HG02610 (cell line): ENCODE measurements at regions not wholly inside any gene's neighbourhood (a gene's known extent, or its start where the extent isn't known, plus 50 kb on each side); places are given as distances from the start of the nearest gene placed in this dataset.

Experiments used
- ATAC-seq: cut with Tn5 transposase; IDR thresholded peaks from one replicate; pipeline ENCODE4 v1.9.1; 2021; ENCODE audit warnings: mild to moderate bottlenecking, moderate library complexity; ENCODE audit not compliant: unreplicated experiment

DNA sequence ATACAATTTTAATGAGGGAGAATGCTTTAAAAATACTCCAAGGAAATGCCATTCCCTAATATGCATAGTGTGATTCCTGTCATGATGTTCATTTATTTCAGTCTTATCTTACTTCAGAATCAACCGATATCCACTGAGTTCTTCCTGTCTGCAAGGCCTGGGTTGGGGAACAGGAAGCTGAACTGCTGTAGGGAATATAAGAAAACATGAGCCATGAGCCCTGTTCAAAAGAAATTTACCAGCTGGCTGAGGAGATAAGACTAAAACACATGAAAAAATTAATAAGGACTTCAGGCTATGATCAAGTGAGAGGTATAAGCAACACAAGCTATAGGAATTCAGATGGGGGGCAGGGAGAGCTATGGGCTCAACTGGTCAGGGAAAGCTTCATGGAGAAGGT lies 184.7 kb downstream of the PLPP4 start:
- ATAC-seq: no peak

DNA sequence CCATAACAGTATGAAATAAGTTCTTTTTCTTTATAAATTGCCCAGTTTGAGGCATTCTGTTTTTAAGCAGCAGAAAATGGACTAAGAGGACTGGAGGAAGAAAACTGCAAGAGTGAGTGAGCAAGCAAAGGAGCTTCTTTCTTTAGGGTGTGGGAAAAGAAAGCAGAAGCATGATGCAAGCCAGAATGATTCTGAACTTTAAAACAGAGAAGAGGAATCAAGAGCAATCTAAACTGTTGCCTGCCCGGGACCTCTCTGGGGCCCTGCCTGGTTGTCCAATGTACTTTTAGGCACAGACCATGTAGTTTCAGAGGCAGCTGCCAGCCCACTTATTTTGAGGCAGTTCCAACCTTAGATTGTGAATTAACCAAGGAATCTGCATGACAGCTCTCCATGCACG lies 186.3 kb downstream of the PLPP4 start:
- ATAC-seq: no peak

DNA sequence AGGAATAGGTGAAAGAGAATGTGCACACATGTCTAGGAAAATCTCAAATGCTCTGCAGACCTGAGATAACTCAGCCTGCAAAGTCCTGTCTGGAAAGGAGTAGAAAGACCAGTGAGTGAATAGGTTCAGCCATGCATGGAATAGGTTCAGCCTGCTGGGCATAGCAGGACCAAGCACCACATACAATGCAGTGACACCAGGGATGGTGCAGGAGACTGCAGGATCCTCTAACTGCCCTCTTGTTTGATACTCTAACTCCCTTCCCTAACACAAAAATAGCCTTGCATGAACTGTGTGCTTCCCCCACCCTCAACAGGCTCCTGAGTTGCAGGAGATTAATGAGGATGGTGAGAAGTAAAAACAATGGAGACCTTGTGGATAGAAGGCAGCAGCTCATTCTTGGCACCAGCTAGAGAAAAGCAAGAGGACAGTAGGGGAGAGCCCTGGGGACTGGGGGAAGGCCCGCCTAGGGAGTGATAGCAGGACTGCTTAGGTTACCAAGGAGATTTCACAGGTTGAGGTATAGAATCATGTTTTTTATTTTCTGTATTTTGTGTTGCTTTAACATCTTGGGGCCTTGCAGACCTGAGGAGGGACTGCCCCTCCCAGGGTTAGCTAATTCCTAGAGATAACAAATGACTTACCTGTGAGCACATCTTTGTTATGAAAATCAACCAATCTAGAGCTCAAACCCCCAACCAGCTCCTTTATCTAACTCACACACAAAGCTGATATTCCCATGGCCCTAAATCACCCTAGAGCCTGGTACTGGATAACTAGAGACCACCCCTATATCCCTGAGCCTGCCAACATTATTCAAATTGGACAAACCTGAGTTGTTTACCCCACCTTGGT lies 187.8 kb downstream of the PLPP4 start:
- ATAC-seq: no peak

DNA sequence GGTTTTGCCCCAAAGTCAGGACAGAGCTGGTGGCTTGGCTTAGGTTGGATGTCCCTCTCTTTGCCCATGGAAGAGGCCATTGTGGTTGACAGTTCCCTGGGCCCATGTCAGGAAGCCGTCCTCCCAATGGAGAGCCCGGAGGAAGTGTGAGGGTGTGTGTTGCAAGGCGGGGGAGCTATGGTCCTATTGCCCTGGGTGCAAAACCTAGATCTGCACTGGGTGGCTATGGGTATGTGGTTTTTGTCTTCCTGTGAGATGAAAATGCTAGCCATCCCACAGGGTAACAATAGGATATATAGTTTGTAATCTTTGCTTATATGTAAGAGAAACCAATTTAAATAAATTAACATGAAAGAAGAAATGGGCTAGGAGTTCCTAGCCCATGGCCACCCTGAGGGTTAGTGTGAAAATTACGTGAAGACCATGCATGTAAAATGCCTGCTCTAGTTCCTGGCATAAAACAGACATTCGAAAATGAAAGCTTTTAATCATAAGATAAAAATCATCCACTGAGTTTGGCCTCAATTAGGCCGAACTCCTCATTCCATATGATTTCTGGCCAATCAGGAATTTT lies 189.2 kb downstream of the PLPP4 start:
- ATAC-seq: no peak

DNA sequence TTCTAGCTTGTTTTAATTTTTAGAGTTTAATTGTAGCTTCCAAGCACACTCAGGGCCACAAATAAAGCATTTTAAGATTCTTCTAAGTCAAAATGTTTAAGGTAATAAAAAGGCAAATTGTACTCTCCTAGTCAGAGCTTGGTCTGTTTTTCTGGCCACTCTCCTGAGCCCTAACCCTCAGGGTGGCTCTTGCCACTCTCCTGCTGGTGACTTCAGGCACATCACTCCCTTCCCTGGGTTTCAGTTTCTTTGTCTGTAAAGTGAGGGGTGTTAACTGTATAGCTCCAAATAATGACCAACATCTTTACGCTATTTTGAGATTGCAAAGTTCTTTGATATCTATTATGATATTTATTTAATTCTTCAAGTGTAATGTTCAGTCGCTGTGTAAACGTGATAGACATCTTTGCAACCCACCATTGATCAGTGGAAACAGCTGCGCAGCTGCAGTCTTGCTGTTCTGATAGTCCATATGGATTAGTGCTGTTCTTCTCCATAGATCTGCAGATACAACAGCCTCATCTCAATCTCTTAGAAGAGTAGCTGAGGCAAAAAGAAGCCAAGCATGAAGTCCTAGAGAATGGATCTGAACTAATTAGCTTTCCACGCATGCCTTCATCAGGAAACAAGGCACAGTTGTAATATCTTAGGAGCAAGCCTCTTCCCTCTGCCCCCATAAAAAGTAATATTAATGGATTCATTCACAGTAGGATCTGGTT lies 189.9 kb downstream of the PLPP4 start:
- no peak for ATAC-seq

DNA sequence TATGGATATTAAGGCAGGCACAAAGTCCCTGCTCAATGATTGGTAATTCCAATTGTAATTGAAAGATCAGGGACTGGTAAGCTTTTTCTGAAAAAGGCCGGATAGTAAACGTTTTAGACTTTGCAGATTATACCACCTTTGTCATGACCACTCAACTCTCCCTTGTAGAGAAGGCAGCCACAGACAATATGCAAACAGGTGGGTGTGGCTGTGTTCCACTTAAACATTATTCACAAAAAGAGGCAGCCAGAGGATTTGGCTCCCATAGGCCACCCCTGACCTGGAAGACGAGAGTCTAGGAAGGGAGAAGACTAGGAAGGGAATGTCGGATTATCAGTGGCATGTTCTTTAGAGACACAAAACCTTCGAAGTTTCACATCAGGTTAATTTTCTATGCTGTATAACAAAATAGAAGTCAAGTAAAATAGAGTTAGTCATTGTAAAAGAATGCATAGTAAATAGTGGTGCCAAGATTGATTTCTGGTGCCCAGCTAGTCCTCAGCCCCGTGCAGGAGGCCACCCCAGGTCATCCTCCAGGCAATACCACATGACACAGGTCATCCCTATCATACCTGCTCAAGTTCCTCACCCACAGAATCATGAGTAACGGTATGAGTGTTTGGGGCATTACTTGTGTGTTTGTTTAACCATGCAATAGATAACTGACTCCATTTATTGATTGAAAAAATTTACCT lies 193.8 kb downstream of the PLPP4 start:
- ATAC-seq: no peak

DNA sequence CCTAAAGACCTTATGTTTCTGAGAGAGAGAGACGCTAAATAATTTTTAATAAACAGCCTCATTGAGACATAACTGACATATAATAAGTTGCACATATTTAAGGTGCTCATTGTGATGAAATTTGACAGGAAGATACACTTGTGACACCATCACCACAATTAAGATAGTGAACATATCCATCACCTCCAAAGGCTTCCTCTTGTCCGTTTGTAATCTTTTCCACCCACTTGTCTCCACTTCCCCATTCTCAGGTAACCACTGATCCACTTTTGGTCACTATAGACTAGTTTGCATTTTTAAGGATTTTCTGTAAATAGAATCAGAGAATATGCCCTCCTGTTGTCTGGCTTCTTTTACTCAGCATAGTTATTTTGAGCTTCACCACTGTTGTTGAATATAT lies 195.1 kb upstream of the WDR11 start:
- ATAC-seq: no peak

DNA sequence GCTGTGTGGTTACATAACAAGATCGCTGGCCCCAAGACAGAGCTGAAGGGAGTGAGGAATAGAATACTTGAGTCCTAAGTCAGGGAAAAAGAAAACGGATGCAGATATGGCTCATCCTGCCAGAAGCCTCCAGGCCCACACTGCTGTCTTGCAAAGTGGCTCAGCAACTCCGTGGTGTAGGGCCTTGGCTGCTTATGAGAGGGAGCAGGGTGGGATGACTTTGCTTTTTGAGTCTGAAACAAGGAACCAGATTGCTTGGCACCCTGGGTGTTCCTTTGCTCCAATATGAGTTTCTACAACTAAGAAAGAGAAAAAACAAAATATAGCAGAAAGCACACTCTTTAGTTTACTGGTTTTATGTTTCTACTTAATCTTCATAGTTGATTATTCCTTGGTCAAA lies 193.8 kb upstream of the WDR11 start:
- ATAC-seq: no peak

DNA sequence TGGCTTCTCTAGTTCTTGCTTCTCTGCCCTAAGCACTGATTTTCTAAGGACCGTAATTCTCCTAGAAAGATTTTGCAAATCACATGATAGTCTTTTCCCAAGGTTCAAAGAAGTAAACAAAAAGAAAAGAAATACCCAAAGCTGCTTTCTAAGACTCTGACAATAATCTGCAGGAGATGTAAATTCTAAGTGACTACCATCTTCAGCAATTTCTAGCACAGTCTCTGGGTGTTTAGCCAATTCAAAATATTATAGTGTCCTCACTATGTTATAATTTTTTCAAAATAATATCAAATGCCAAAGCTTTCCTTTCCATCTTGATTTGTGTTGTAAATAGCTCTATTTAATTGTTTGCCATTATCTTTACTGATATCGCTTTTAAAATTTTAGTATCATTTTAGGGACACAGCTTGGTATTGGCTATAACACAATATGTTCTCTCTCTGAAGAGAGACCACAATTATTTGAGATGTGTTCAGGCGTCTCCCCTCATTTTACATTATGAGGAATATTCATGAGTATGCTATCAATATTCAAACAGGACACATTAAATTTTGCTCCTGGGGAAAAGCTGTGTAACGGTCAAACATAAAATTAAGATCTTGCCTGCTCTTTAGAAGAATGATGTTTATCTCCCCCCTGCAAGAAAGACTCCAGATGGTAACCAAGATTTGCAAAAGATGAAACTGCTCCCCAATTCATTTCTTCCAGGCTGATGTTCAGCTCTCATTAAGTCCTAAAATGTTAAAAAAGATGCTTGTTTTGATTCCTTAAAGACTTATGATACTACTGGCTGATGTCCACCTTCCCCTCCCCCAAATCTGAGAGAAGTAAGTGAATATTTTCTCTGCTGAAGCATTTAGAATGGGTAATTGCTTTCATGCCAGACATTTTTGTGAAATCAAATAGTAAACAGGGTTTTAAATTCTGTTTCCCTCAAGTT lies 191.9 kb upstream of the WDR11 start:
- no peak for ATAC-seq

DNA sequence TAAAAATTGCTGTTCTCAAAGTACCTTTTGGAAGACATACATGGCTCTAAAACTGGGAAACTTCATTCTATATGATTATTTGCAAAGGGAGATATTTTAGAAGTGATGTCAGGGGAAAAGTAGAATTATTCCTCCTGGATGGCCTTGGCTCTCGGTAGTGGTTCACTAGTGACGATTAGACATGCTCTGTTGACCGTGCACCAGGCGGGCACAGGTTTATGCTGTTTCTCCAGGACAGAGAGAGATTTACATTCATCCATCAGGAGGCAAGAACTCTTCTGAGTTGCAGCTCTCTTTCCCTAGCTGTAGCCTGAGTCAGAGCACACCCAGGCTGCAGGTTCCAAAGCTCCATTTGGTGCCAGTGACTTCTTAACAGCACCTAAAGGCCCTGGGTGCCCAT lies 184.9 kb upstream of the WDR11 start:
- ATAC-seq: no peak

DNA sequence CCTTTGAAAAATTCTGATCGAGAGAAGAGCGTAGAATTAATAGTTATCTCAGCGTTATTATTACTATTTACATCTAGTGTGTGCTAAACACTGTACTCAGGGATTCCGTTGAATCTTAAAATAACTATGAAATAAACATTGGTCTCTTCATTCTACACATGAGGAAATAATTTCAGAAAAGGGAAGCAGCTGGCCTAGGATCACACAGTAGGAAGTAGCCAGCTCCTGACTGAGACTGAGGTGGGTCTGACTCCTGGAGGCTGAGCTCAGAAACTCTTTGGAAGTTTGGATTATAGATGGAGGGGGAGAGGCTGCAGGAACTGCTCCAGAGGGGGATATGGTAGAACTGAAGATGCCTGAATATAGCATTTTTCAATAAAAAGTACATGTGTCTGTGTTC lies 183.9 kb upstream of the WDR11 start:
- no peak for ATAC-seq

DNA sequence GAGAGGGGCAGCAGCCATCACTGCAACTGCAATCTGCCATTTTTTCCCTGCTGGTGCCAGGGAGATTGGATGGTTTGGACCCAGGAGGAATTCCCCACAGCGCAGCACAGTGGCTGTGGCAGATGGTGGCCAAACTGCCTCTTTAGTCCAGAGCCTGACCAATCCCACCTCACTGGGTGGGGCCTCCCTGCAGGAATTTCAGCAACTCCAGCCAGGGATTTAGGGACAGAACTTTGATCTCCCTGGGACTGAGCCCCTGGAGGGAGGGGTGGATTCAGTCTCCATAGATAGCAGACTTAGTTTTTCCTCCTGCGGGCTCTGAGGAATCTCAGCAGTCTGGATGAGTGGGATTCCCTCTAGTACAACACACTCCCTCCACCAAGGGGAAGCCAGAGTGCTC lies 179.7 kb upstream of the WDR11 start:
- no peak for ATAC-seq

DNA sequence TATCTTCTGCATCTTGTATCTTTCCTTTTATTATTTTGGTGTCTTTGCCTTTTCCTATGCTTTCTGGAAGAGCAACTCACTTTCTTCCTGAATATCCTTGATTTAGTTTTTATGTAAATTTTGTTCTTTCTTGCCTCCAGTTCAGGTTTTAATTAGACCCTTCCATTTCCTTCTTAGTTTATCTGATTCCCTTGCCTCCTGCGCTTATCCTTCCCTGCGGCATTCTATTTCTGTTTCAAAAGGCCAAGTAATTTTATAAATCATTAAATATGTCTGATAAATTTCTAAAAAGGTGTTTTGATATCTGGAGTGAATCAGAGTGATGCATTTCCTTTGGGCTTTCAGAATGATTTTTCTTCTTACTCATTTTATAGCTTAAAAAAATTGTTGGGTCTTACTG lies 167.7 kb upstream of the WDR11 start:
- no peak for ATAC-seq

DNA sequence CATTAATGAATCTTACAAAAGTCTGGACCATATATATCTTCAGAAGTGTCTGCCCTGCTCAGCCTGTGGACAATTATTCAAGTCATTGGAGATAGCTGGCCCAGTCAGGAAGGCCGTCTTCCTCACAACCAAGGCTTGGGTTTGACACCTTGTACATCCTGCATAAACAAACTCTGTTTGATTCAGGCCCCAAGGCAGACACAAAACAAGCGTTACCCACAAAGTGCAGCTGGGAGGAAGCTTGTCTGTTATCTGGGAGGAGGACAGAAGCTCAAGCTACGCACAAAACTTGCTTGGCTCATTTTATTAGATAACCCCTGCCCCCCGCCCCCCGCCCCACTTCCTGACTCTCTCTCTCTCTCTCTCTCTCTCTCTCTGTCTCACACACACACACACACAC lies 166.9 kb upstream of the WDR11 start:
- no peak for ATAC-seq

DNA sequence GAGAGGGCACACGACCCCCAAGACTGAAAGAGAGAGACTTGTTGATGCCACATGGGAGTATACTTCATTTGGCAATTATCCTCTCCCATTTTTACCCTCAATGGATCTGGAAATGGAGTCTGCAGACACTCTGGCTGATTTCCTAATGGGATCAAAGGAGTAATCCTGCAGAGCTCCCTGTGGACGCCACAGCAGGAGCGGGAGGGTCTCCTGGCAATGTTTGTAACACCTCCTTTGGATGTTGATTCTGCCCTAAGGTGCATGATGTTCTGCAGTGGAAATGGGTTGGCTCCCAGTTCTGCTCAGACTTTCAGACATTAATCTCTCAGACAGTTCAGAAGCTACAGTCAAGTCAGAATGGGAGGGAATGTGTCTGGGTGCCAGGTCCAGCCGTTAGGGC lies 166.0 kb upstream of the WDR11 start:
- ATAC-seq: no peak

DNA sequence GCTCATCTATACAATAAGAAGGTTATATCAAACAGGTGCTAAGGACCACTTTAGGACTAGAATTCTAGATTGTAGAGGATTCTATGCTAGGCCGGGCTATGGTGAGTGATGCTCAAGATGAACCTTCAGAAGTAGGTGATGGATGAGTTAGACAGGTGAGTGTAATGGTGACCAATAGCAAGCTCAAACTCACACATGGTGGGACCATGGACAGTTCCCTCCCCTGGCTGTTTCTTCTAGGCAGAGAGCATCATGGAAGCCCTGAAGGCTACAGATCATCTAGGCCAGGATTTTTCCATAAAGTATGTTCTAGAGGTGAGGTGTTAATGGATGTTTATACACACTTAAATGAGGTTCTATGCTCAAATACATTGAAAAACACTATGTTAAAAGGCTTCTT lies 162.2 kb upstream of the WDR11 start:
- no peak for ATAC-seq

DNA sequence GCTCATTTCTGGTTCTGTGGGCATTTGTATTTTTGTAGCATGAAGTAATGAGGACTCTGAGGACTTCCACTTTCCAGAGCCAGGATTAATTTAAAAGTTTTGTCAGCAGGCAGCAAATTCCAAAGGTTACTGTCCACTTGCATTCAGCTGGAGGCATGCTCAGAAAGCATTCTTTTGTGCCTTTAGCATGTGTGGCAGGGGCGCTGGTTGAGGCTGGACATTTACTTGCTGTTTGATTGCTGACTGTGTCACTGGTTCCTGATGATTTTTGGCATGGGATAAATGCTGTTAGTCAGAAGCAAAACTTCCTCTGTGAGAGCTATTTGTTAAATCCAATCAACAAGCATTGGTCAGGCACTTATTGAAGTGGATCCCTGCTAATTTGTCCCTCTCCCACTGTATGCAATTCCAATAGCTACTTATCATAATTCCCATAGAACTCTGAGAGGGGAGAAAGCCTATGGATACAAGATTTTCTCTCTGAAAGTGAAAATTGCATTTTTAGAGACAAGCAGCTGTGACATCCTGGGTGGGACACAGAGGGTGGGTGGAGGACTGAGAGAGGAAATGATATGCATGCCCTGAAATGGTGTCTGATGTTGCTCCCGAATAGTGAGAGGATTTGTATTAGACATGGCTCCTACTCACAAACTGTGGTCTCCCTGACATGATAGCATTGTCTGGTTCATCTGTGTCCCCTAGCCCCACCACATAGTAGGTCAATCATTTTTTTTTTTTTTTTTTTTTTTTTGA lies 161.2 kb upstream of the WDR11 start:
- no peak for ATAC-seq

DNA sequence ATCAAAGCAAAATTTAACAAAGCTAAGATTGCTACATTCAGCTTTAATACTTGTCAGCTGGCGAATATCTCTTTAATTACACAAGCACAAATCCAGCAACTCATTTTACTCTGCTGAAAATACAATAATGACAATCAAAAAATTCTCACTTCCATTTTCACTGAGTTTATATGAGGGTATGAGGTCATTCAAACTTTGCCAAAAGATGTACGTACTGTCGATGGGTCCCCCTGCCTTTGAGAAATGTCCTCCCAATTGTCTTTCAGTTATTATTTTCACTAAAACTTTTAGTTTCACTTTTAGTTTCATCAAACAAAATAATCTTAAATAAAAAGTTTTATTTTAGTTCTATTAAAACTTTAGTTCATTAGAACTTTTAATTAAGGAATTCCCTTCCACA lies 159.5 kb upstream of the WDR11 start:
- ATAC-seq: no peak

DNA sequence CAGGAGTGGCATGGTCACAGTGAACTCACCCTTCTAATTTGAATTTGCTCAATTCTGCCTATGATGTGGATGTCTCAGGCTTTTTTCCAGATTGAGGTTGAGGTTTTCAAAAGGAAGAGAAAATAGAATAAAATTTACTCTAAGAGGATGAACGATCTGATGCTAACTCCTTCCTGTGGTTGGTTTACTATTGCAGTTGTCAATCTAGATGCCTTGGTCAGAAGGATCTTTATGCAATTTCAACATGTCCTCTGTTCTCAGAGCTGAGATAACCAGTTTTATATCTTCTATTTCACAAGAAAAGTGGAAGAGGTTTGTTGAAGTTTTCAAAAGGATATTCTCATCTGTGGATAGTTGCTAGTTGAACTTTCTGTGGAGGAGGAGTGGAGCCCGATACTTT lies 150.7 kb upstream of the WDR11 start:
- ATAC-seq: no peak

DNA sequence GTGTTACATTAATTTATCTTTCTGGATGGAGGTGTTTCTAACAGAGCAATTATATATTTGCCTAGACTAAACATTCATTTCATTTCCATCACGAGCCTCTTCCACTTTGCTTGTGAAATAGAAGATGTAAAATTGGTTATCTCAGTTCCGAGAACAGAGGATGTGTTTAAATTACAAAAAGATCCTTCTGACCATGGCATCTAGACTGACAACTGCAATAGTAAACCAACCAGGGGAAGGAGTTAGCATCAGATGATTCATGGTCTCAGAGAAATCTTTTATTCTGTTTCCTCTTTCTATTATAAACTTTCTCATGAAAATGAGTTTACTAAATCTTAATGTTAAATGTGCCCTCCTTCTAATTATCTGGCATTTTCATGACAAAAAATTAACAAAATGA lies 149.8 kb upstream of the WDR11 start:
- no peak for ATAC-seq
